Esophagus squamous epithelium (tissue), 5 donors: ENCODE measurements at regions not wholly inside any gene's neighbourhood (a gene's known extent, or its start where the extent isn't known, plus 50 kb on each side); places are given as distances from the start of the nearest gene placed in this dataset.
"Not testable (repeated sequence)": the region's sequence is repeated elsewhere in the genome, so short reads cannot be mapped to it uniquely, and the experiment has no call there.

Experiments used
- DNase-seq: peaks from one replicate; lab custom pipeline; 2025; lab: John Stamatoyannopoulos, UW
- H3K27ac ChIP-seq, 4 donors: fragments of 200-600 bp; sonication (generic); one replicate each; pipeline ENCODE4 v1.5.1; 2016 to 2019; ENCODE audit warnings: mild to moderate bottlenecking in 1 of 4
- H3K27me3 ChIP-seq, 4 donors: fragments of 200-600 bp; sonication (generic); 1 replicate in 3 of 4; 2 replicates in 1 of 4; pipeline versions ENCODE4 v1.5.1 to v1.6.0; 2017 to 2021; ENCODE audit warnings: antibody characterized with exemption in 1 of 4
- H3K36me3 ChIP-seq, 3 donors: fragments of 200-600 bp; sonication (generic); one replicate each; pipeline ENCODE4 v1.5.1; 2016 to 2019
- H3K4me1 ChIP-seq, 3 donors: fragments of 200-600 bp; sonication (generic); one replicate each; pipeline ENCODE4 v1.5.1; 2017 to 2019
- H3K4me3 ChIP-seq, 4 donors: fragments of 200-600 bp; sonication (generic); 1 replicate in 3 of 4; 2 replicates in 1 of 4; pipeline ENCODE4 v1.5.1; 2016 to 2019; ENCODE audit warnings: mild to moderate bottlenecking in 2 of 4, moderate library complexity in 1 of 4
- H3K9me3 ChIP-seq, 3 donors: fragments of 200-600 bp; sonication (generic); one replicate each; pipeline ENCODE4 v1.5.1; 2016 to 2019
- CTCF ChIP-seq, 6 experiments: fragments of 450-650 bp in 4 of 6; fragments of 200-600 bp in 2 of 6; sonication (generic) in 2 of 6; IDR thresholded peaks; one replicate each; pipeline ENCODE4 v1.5.1; 2016 to 2019; ENCODE audit warnings: antibody characterized with exemption in 6 of 6, mild to moderate bottlenecking in 4 of 6, moderate library complexity in 4 of 6
- POLR2A ChIP-seq, 4 donors: fragments of 450-650 bp; IDR thresholded peaks; one replicate each; pipeline ENCODE4 v1.6.1; 2017; ENCODE audit warnings: antibody characterized with exemption in 4 of 4, mild to moderate bottlenecking in 4 of 4, moderate library complexity in 3 of 4
- WGBS, 2 donors: methylation state at CpG; one replicate each; pipeline ENCODE4 v1.1.5; 2018; 5-methylcytosine and 5-hydroxymethylcytosine counted together
- intact Hi-C: fragments of 100-400 bp; cut with DNase I; formaldehyde crosslinking; loops from one replicate; pipeline ENCODE4 v1.15.0; 2022
- donor health status: DM: yes; HTN: yes; CAD: no.

GRCh38 chr5:12100542-12100941 is 196.3 kb upstream of the CTNND2 start:
- TF ChIP-seq POLR2A (IDR thresholded peaks at IDR 0.05), result no peak
- no peak for TF ChIP-seq CTCF (IDR thresholded peaks at IDR 0.05)
- H3K27ac ChIP-seq, result no peak overlapping the region
- no peak overlapping the region for H3K4me3 ChIP-seq
- no peaks in the 10 kb centered on the region for H3K4me1 ChIP-seq
- intact Hi-C loops, result no loop called here
- H3K36me3 ChIP-seq, result no peaks in the 10 kb centered on the region
- no peaks in the 10 kb centered on the region for H3K27me3 ChIP-seq
- no peaks in the 10 kb centered on the region for H3K9me3 ChIP-seq
- DNase-seq, result no peak

GRCh38 chr5:12099296-12099695 is 195.1 kb upstream of the CTNND2 start:
- TF ChIP-seq CTCF (IDR thresholded peaks at IDR 0.05), result no peak
- TF ChIP-seq POLR2A (IDR thresholded peaks at IDR 0.05), result no peak
- Histone ChIP-seq H3K36me3 (no peaks in the 10 kb centered on the region), H3K4me1 (no peaks in the 10 kb centered on the region), H3K4me3 (no peak overlapping the region), H3K27me3 (no peaks in the 10 kb centered on the region), H3K27ac (no peak overlapping the region), H3K9me3 (no peaks in the 10 kb centered on the region)
- WGBS, 2 donors, result 53 to 68% methylated on average over 4 of the region's 4 CpGs
- intact Hi-C loops, result no loop called here
- DNase-seq, result no peak

- H3K9me3 ChIP-seq, result no peaks in the 10 kb centered on the region
- H3K36me3 ChIP-seq, result no peaks in the 10 kb centered on the region
- WGBS, 2 donors, result 10 to 36% methylated on average over 1 of the region's 1 CpG
- H3K27me3 ChIP-seq, result no peaks in the 10 kb centered on the region
- TF ChIP-seq POLR2A (IDR thresholded peaks at IDR 0.05) (no peak), CTCF (IDR thresholded peaks at IDR 0.05) (no peak)
- DNase-seq, result no peak
- no peaks in the 10 kb centered on the region for H3K4me1 ChIP-seq
- intact Hi-C loops, result no loop called here
- no peak overlapping the region for H3K4me3 ChIP-seq
- H3K27ac ChIP-seq, result no peak overlapping the region
Measured at GRCh38 chr5:12095808-12096281, 191.6 kb upstream of the CTNND2 start.

GRCh38 chr5:12093586-12093985 is 189.3 kb upstream of the CTNND2 start:
- 93 to 95% methylated on average over 5 to 6 of the region's 6 CpGs for WGBS, 2 donors
- Histone ChIP-seq H3K36me3 (no peaks in the 10 kb centered on the region), H3K9me3 (no peaks in the 10 kb centered on the region)

GRCh38 chr5:12080761-12081160 is 176.5 kb upstream of the CTNND2 start:
- H3K27me3 ChIP-seq, result no peaks in the 10 kb centered on the region
- WGBS, 2 donors, result 43 to 57% methylated on average over 1 of the region's 1 CpG
- H3K27ac ChIP-seq, result no peak overlapping the region
- DNase-seq, result no peak
- no peaks in the 10 kb centered on the region for H3K36me3 ChIP-seq
- H3K4me3 ChIP-seq, result no peak overlapping the region
- H3K9me3 ChIP-seq, result no peaks in the 10 kb centered on the region
- TF ChIP-seq POLR2A (IDR thresholded peaks at IDR 0.05) (no peak), CTCF (IDR thresholded peaks at IDR 0.05) (no peak)
- H3K4me1 ChIP-seq, result no peaks in the 10 kb centered on the region
- intact Hi-C loops, result no loop called here

More at GRCh38 chr5:12093586-12093985, 189.3 kb upstream of the CTNND2 start:
- intact Hi-C loops, result no loop called here
- DNase-seq, result no peak
- Histone ChIP-seq H3K4me3 (no peak overlapping the region), H3K27me3 (no peaks in the 10 kb centered on the region), H3K4me1 (no peaks in the 10 kb centered on the region), H3K27ac (no peak overlapping the region)
- TF ChIP-seq POLR2A (IDR thresholded peaks at IDR 0.05), result no peak
- TF ChIP-seq CTCF (IDR thresholded peaks at IDR 0.05), result no peak

- H3K27me3 ChIP-seq, H3K36me3 ChIP-seq, intact Hi-C loops, H3K4me1 ChIP-seq, DNase-seq, H3K27ac ChIP-seq, H3K9me3 ChIP-seq, H3K4me3 ChIP-seq: not testable (repeated sequence)
- 73 to 85% methylated on average over 2 to 3 of the region's 3 CpGs for WGBS, 2 donors
Measured at GRCh38 chr5:12078286-12078685, 174.0 kb upstream of the CTNND2 start.
